DND-41 (cell line): ENCODE measurements at regions not wholly inside any gene's neighbourhood (a gene's known extent, or its start where the extent isn't known, plus 50 kb on each side); places are given as distances from the start of the nearest gene placed in this dataset.

Experiments used
- EZH2 ChIP-seq: IDR thresholded peaks from 3 replicates; pipeline ENCODE4 v1.6.1; 2012; ENCODE audit warnings: borderline replicate concordance, low read depth, mild to moderate bottlenecking, moderate library complexity, low read length, inconsistent platforms; ENCODE audit not compliant: severe bottlenecking
- TF ChIP-seq, protein P1 (sequence below): IDR thresholded peaks from 2 replicates; pipeline ENCODE4 v1.5.1; 2012; ENCODE audit warnings: borderline replicate concordance, low read length, moderate library complexity, mild to moderate bottlenecking; ENCODE audit not compliant: poor library complexity, severe bottlenecking; ENCODE audit errors: extremely low read depth

DNA sequence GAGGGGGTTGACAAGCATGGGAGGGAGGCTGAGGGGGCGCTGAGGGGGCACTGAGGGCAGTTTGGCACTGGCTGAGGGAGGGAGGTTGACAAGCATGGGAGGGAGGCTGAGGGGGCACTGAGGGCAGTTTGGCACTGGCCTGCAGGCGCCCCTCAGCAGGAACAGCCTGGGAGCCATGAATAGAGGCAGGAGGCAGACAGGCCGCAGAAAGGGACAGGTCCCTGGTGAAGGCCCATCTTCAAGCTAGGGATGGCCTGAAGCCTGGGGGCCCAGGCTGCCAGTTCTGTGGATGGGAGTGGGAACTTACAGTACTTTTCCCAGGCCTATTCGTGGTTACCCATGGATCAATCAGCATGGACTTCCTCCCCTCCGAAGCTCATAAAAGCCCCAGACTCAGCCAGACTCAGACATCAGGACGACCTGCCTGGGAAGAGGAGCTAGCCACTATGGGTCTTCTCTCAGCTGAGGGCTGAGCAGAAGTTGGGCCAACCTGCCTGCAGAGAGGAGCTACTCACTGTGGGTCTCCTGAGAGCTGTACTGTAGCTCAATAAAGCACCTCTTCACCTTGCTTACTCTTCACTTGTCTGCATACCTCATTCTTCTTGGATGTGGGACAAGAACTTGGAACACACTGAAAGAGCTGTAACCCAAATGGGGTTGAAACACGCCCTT is 72.8 kb upstream of the BRD7 start:
- TF ChIP-seq, protein P1, sequence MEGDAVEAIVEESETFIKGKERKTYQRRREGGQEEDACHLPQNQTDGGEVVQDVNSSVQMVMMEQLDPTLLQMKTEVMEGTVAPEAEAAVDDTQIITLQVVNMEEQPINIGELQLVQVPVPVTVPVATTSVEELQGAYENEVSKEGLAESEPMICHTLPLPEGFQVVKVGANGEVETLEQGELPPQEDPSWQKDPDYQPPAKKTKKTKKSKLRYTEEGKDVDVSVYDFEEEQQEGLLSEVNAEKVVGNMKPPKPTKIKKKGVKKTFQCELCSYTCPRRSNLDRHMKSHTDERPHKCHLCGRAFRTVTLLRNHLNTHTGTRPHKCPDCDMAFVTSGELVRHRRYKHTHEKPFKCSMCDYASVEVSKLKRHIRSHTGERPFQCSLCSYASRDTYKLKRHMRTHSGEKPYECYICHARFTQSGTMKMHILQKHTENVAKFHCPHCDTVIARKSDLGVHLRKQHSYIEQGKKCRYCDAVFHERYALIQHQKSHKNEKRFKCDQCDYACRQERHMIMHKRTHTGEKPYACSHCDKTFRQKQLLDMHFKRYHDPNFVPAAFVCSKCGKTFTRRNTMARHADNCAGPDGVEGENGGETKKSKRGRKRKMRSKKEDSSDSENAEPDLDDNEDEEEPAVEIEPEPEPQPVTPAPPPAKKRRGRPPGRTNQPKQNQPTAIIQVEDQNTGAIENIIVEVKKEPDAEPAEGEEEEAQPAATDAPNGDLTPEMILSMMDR, result no peak
- no peak for TF ChIP-seq EZH2
